K562 (cell line): ENCODE measurements at regions not wholly inside any gene's neighbourhood (a gene's known extent, or its start where the extent isn't known, plus 50 kb on each side); places are given as distances from the start of the nearest gene placed in this dataset.

Experiments used
- ARHGAP35 ChIP-seq: fragments of 450-650 bp; IDR thresholded peaks from 2 replicates; pipeline ENCODE4 v1.6.1; 2018; ENCODE audit not compliant: partially characterized antibody
- CHAMP1 ChIP-seq: fragments of 450-650 bp; IDR thresholded peaks from 2 replicates; pipeline ENCODE4 v1.6.1; 2016; ENCODE audit warnings: mild to moderate bottlenecking
- E2F3 ChIP-seq: fragments of 250-450 bp; sonication (Bioruptor Pico); IDR thresholded peaks from 2 replicates; pipeline ENCODE4 v1.4.0; 2020; ENCODE audit warnings: mild to moderate bottlenecking
- HNRNPK ChIP-seq: fragments of 200-400 bp; formaldehyde crosslinking; IDR thresholded peaks from one replicate; pipeline ENCODE4 v1.6.1; 2018; ENCODE audit warnings: mild to moderate bottlenecking, low read depth, low read length; ENCODE audit not compliant: poor library complexity, severe bottlenecking
- KLF16 ChIP-seq: IDR thresholded peaks from 2 replicates; pipeline ENCODE4 v1.6.1; 2016; ENCODE audit warnings: antibody characterized with exemption
- PTRF ChIP-seq: fragments of 450-650 bp; IDR thresholded peaks from 2 replicates; pipeline ENCODE4 v1.6.1; 2016; ENCODE audit warnings: mild to moderate bottlenecking, missing genetic modification characterization, missing compliant biosample characterization
- RCOR1 ChIP-seq, 2 experiments: IDR thresholded peaks; 2 replicates each; pipeline ENCODE4 v1.6.1; 2012; ENCODE audit warnings: low read depth in 2 of 2, low read length in 2 of 2, borderline replicate concordance in 1 of 2, improper control_type of control experiment in 1 of 2
- TEAD2 ChIP-seq: fragments of 450-650 bp; IDR thresholded peaks from 2 replicates; pipeline ENCODE4 v1.6.1; 2016; ENCODE audit warnings: missing genetic modification characterization, control low read depth, missing compliant biosample characterization
- ZMIZ1 ChIP-seq, 2 experiments: fragments of 150-350 bp in 1 of 2; IDR thresholded peaks; 2 replicates each; pipeline ENCODE4 v1.6.1; 2012 to 2016; ENCODE audit warnings: low read depth in 2 of 2, low read length in 2 of 2, mild to moderate bottlenecking in 1 of 2, moderate library complexity in 1 of 2
- ZNF318 ChIP-seq, 2 experiments: fragments of 450-650 bp; IDR thresholded peaks; 2 replicates each; pipeline ENCODE4 v1.6.1; 2016; ENCODE audit warnings: mild to moderate bottlenecking in 2 of 2, borderline replicate concordance in 1 of 2, low read depth in 1 of 2, moderate library complexity in 1 of 2
- TF ChIP-seq, protein P1 (sequence below), 2 experiments: fragments of 450-650 bp in 1 of 2; sonication (generic) in 1 of 2; formaldehyde crosslinking; conservative IDR thresholded peaks; 2 replicates each; pipeline versions ENCODE4 v1.4.0 to v1.8.1; 2020 to 2022; ENCODE audit warnings: mild to moderate bottlenecking in 1 of 2, missing genetic modification reagents in 1 of 2

DNA sequence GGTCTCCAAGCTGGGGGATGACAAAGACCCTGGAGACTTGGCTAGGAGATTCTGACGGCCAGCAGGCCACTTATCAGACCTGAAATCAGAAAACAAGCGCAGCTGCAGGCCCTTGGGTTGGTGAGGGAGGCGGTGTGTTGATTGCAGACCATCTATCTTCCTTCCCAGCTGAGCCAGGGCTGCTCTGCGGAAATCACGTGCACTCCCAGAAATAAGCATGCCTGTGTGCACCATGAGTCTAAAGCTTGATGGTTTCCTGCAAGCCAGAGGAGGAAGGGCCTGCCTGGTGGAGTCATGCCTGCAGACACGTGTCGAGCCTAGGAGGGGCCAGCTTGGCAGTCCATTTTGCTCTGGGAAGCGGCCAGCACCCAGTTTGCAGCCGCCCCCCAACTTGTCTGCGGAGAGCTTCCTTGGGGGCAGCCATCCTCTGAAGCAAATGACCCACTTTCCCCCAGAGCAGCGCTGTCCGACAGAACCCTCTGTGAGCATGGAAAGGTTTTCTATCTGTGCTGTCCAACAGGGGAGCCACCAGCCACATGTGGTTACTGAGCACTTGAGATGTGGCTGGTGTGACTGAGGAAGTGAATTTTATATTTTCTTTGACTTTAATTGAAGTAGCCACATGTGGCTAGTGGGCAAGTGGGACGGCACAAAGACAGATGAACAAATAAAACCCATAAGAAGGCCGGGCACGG is 175.7 kb upstream of the BCOR start (continued):
- no peak for TF ChIP-seq CHAMP1
- TF ChIP-seq, protein P1, sequence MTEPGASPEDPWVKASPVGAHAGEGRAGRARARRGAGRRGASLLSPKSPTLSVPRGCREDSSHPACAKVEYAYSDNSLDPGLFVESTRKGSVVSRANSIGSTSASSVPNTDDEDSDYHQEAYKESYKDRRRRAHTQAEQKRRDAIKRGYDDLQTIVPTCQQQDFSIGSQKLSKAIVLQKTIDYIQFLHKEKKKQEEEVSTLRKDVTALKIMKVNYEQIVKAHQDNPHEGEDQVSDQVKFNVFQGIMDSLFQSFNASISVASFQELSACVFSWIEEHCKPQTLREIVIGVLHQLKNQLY (CRISPR knock-in tag; conservative IDR thresholded peaks at IDR 0.05), result no peak
- peak; percentile 87 for TF ChIP-seq KLF16
- TF ChIP-seq ARHGAP35, result no peak
- TF ChIP-seq ZMIZ1 (IDR thresholded peaks at IDR 0.05; ENCODE audit: low read depth in 2 of 2, low read length in 2 of 2), result no peak
- no peak for TF ChIP-seq TEAD2 (tag)
- TF ChIP-seq ZNF318 (IDR thresholded peaks at IDR 0.05; ENCODE audit: borderline replicate concordance in 1 of 2, low read depth in 1 of 2), result peak in 1 of 2 experiments; percentile 93; a peak in 2 of 4 replicates
- TF ChIP-seq RCOR1 (IDR thresholded peaks at IDR 0.05; ENCODE audit: borderline replicate concordance in 1 of 2, low read depth in 2 of 2, low read length in 2 of 2), result peak in 1 of 2 experiments; percentile 91; a peak in 2 of 4 replicates
- no peak for TF ChIP-seq PTRF
- TF ChIP-seq E2F3 (CRISPR knock-in tag), result no peak
- TF ChIP-seq HNRNPK, result no peak
